ENCODE measurements at regions not wholly inside any gene's neighbourhood (a gene's known extent, or its start where the extent isn't known, plus 50 kb on each side); places are given as distances from the start of the nearest gene placed in this dataset.

- peaks cover 66% of the 10 kb centered on the region for H3K4me1 Mint-ChIP-seq (ENCODE audit: low read depth)
- TF ChIP-seq, protein P1, sequence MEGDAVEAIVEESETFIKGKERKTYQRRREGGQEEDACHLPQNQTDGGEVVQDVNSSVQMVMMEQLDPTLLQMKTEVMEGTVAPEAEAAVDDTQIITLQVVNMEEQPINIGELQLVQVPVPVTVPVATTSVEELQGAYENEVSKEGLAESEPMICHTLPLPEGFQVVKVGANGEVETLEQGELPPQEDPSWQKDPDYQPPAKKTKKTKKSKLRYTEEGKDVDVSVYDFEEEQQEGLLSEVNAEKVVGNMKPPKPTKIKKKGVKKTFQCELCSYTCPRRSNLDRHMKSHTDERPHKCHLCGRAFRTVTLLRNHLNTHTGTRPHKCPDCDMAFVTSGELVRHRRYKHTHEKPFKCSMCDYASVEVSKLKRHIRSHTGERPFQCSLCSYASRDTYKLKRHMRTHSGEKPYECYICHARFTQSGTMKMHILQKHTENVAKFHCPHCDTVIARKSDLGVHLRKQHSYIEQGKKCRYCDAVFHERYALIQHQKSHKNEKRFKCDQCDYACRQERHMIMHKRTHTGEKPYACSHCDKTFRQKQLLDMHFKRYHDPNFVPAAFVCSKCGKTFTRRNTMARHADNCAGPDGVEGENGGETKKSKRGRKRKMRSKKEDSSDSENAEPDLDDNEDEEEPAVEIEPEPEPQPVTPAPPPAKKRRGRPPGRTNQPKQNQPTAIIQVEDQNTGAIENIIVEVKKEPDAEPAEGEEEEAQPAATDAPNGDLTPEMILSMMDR (IDR thresholded peaks at IDR 0.05) = no peak
- no peaks in the 10 kb centered on the region for H3K9me3 Mint-ChIP-seq
- peak overlapping the region; percentile 79 for H3K27ac Mint-ChIP-seq
- H3K36me3 Mint-ChIP-seq (ENCODE audit: low read depth) = no peaks in the 10 kb centered on the region
- DNase-seq = peak; percentile 40
- no peaks in the 10 kb centered on the region; the same call in 1 of the 2 replicates for H3K27me3 Mint-ChIP-seq (ENCODE audit: insufficient read depth)
- peak overlapping the region; percentile 2 for H3K4me3 Mint-ChIP-seq
Observed at GRCh38 chr14:54207075-54207474, 189.7 kb upstream of the CDKN3 start.

DNA sequence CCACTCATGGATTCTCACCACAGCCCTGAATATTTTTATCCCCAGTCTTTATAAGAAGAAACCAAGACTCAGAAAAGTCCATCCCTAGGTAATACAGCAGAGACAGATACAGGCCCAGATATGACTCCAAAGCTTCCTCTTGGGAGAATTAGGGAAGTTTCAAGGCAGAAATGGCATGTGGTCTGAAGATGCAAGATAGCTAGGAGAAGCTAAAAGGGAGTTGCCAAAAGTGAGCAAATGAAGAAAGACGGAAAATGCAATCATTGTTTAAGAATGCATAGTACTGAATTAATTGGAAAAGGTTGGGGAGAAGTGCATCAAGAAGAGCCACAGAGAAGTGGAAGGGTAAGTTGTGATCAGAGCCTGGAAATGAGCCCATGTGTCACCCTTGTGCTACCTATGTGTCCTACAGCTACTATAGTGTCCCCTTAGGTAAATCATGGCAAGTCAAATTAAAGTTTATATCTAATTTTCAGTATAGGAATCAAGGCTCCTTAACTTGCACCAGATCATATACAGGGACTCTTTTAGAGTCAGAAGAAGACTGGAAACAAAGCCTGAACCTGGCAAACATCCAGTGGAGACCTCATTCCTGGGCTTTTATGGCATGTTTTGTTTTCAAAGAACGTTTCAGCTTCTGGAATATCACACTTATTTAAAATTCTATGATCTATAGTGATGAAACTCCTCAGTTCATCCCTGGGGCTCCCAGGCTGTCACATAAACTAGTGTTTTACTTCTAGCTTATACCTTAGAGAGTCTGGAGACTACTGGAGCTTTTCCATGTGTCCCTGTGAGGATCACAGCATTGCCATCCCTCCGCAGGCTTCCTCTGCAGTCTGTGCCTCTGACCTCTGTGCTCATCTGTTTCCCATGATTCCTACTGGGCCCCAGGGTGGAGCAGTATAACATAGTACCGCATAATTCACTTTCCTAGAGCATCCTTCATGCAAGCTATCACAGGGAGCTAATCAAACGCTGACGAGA lies 189.0 kb upstream of the CDKN3 start:
- Mint-ChIP-seq H3K27ac (peak overlapping the region; percentile 79), H3K4me1 (ENCODE audit: low read depth) (peaks cover 71% of the 10 kb centered on the region), H3K4me3 (peak overlapping the region; percentile 10), H3K36me3 (ENCODE audit: low read depth) (no peaks in the 10 kb centered on the region), H3K27me3 (ENCODE audit: insufficient read depth) (no peaks in the 10 kb centered on the region; the same call in 1 of the 2 replicates), H3K9me3 (no peaks in the 10 kb centered on the region)
- TF ChIP-seq, protein P1 (IDR thresholded peaks at IDR 0.05) = no peak
- peak; percentile 53 for DNase-seq

GRCh38 chr14:54208751-54209150 lies 188.1 kb upstream of the CDKN3 start:
- H3K27ac Mint-ChIP-seq = no peak overlapping the region
- TF ChIP-seq, protein P1 (IDR thresholded peaks at IDR 0.05) = no peak

GRCh38 chr14:54209511-54210250 lies 187.1 kb upstream of the CDKN3 start:
- TF ChIP-seq, protein P1 (IDR thresholded peaks at IDR 0.05) = no peak
- Mint-ChIP-seq H3K27ac (peak overlapping the region; percentile 42; the same call in 1 of the 2 replicates), H3K4me1 (ENCODE audit: low read depth) (peaks cover 81% of the 10 kb centered on the region), H3K27me3 (ENCODE audit: insufficient read depth) (no peaks in the 10 kb centered on the region; the same call in 1 of the 2 replicates), H3K4me3 (peak overlapping the region; percentile 4; the same call in 1 of the 2 replicates), H3K36me3 (ENCODE audit: low read depth) (no peaks in the 10 kb centered on the region), H3K9me3 (no peaks in the 10 kb centered on the region)
- DNase-seq = peak; percentile 28

More at GRCh38 chr14:54208751-54209150, 188.1 kb upstream of the CDKN3 start:
- Mint-ChIP-seq H3K4me3 (no peak overlapping the region), H3K4me1 (ENCODE audit: low read depth) (peaks cover 79% of the 10 kb centered on the region), H3K27me3 (ENCODE audit: insufficient read depth) (no peaks in the 10 kb centered on the region; the same call in 1 of the 2 replicates), H3K9me3 (no peaks in the 10 kb centered on the region), H3K36me3 (ENCODE audit: low read depth) (no peaks in the 10 kb centered on the region)
- DNase-seq = no peak

GRCh38 chr14:54211551-54212308 lies 185.1 kb upstream of the CDKN3 start:
- TF ChIP-seq, protein P1 (IDR thresholded peaks at IDR 0.05) = no peak
- DNase-seq = peak; percentile 85
- Mint-ChIP-seq H3K4me1 (ENCODE audit: low read depth) (peaks cover 68% of the 10 kb centered on the region), H3K27me3 (ENCODE audit: insufficient read depth) (no peaks in the 10 kb centered on the region; the same call in 1 of the 2 replicates), H3K27ac (peak overlapping the region; percentile 90), H3K36me3 (ENCODE audit: low read depth) (no peaks in the 10 kb centered on the region), H3K4me3 (peak overlapping the region; percentile 68), H3K9me3 (no peaks in the 10 kb centered on the region)
